Neural progenitor cell (in vitro differentiated cells): ENCODE measurements at regions not wholly inside any gene's neighbourhood (a gene's known extent, or its start where the extent isn't known, plus 50 kb on each side); places are given as distances from the start of the nearest gene placed in this dataset.

Source experiments
- DNase-seq: peaks from one replicate; pipeline ENCODE4 v3.0.0-alpha.2; 2016; ENCODE audit warnings: low spot score
- H2AFZ ChIP-seq: fragments of 200-600 bp; sonication (generic); replicated peaks from 2 replicates; pipeline ENCODE4 v1.6.1; 2016; ENCODE audit warnings: antibody characterized with exemption
- H3F3A ChIP-seq: fragments of 200-600 bp; sonication (generic); 2 replicates; pipeline ENCODE4 v1.6.1; 2016; ENCODE audit warnings: antibody characterized with exemption, low read depth
- H3K27ac ChIP-seq: fragments of 200-600 bp; sonication (generic); 2 replicates; pipeline ENCODE4 v1.5.1; 2016; ENCODE audit warnings: mild to moderate bottlenecking
- H3K27me3 ChIP-seq: fragments of 200-600 bp; sonication (generic); 2 replicates; pipeline ENCODE4 v1.6.1; 2016; ENCODE audit warnings: mild to moderate bottlenecking, moderate library complexity
- H3K36me3 ChIP-seq: fragments of 200-600 bp; sonication (generic); 2 replicates; pipeline ENCODE4 v1.5.1; 2016
- H3K4me1 ChIP-seq: fragments of 200-600 bp; sonication (generic); 2 replicates; pipeline ENCODE4 v1.6.1; 2016; ENCODE audit warnings: mixed run types
- H3K4me2 ChIP-seq: fragments of 200-600 bp; sonication (generic); 2 replicates; pipeline ENCODE4 v1.6.1; 2016
- H3K4me3 ChIP-seq: fragments of 200-600 bp; sonication (generic); 2 replicates; pipeline ENCODE4 v1.5.1; 2016
- H3K79me2 ChIP-seq: fragments of 200-600 bp; sonication (generic); 2 replicates; pipeline ENCODE4 v1.6.1; 2016; ENCODE audit warnings: low read depth
- H3K9ac ChIP-seq: fragments of 200-600 bp; sonication (generic); 2 replicates; pipeline ENCODE4 v1.6.1; 2016
- H3K9me3 ChIP-seq: fragments of 200-600 bp; sonication (generic); 2 replicates; pipeline ENCODE4 v1.5.1; 2016; ENCODE audit warnings: low read depth
- H4K20me1 ChIP-seq: fragments of 200-600 bp; sonication (generic); 2 replicates; pipeline ENCODE4 v1.6.1; 2016; ENCODE audit warnings: low read depth
- H3K27ac Mint-ChIP-seq: 3 replicates; pipeline ENCODE4 v1.8.0; 2021; ENCODE audit warnings: mixed read lengths
- H3K27me3 Mint-ChIP-seq: 2 replicates; pipeline ENCODE4 v1.8.0; 2022; ENCODE audit warnings: low read depth, mild to moderate bottlenecking, inconsistent platforms, moderate library complexity, mixed read lengths; ENCODE audit not compliant: insufficient read depth
- H3K36me3 Mint-ChIP-seq: 3 replicates; pipeline ENCODE4 v1.8.0; 2021; ENCODE audit warnings: mixed read lengths
- H3K4me1 Mint-ChIP-seq: 3 replicates; pipeline ENCODE4 v1.8.0; 2021; ENCODE audit warnings: mixed read lengths
- H3K4me3 Mint-ChIP-seq: 3 replicates; pipeline ENCODE4 v1.8.0; 2021; ENCODE audit warnings: mild to moderate bottlenecking, moderate library complexity, mixed read lengths
- H3K9me3 Mint-ChIP-seq: 3 replicates; pipeline ENCODE4 v1.8.0; 2020; ENCODE audit warnings: mixed read lengths
- EZH2 ChIP-seq: fragments of 200-600 bp; sonication (generic); IDR thresholded peaks from 2 replicates; pipeline ENCODE4 v1.6.1; 2017; ENCODE audit warnings: antibody characterized with exemption, mild to moderate bottlenecking, moderate library complexity
- EZH2phosphoT487 ChIP-seq: fragments of 200-600 bp; sonication (generic); IDR thresholded peaks from 2 replicates; pipeline ENCODE4 v1.6.1; 2017; ENCODE audit warnings: antibody characterized with exemption
- TF ChIP-seq, protein P1 (sequence below): fragments of 200-600 bp; sonication (generic); IDR thresholded peaks from 2 replicates; pipeline ENCODE4 v1.5.1; 2017; ENCODE audit warnings: antibody characterized with exemption, mild to moderate bottlenecking

DNA sequence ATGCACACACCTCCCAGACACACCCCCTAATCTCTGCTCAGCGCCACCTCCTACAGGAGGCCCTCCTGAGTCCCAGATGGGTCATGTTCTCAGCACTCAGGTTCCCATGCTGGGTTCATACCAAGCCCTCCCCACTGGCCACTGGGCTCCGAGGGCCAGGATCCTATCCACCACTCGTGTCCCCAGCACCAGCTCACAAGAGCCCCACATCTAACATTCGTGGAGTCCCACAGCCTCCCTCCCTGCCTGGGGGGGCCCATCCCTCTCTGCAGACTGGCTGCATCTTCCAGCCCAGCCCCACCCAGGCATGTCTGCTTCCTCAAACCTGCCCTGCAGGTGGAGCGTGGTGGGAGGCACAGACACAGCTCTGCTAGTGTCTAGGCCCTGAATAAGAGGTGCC, 227.4 kb downstream of the TUBA3C start:
- DNase-seq = no peak
- no peaks in the 10 kb centered on the region for H3K4me1 ChIP-seq
- no peak overlapping the region for H3K4me3 ChIP-seq
- H3K4me2 ChIP-seq = no peak overlapping the region
- peaks cover 78% of the 10 kb centered on the region for H3K9me3 Mint-ChIP-seq
- H3K79me2 ChIP-seq = no peaks in the 10 kb centered on the region
- no peak overlapping the region for H3K4me3 Mint-ChIP-seq
- H3K36me3 Mint-ChIP-seq = no peaks in the 10 kb centered on the region
- H3K27me3 Mint-ChIP-seq = peaks cover 5% of the 10 kb centered on the region
- no peaks in the 10 kb centered on the region for H3K27me3 ChIP-seq
- TF ChIP-seq EZH2 (no peak), EZH2phosphoT487 (no peak)
- TF ChIP-seq, protein P1, sequence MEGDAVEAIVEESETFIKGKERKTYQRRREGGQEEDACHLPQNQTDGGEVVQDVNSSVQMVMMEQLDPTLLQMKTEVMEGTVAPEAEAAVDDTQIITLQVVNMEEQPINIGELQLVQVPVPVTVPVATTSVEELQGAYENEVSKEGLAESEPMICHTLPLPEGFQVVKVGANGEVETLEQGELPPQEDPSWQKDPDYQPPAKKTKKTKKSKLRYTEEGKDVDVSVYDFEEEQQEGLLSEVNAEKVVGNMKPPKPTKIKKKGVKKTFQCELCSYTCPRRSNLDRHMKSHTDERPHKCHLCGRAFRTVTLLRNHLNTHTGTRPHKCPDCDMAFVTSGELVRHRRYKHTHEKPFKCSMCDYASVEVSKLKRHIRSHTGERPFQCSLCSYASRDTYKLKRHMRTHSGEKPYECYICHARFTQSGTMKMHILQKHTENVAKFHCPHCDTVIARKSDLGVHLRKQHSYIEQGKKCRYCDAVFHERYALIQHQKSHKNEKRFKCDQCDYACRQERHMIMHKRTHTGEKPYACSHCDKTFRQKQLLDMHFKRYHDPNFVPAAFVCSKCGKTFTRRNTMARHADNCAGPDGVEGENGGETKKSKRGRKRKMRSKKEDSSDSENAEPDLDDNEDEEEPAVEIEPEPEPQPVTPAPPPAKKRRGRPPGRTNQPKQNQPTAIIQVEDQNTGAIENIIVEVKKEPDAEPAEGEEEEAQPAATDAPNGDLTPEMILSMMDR = no peak
- H3K9ac ChIP-seq = no peak overlapping the region
- H3K9me3 ChIP-seq = peaks cover 9% of the 10 kb centered on the region
- H3F3A ChIP-seq = no peaks in the 10 kb centered on the region
- no peaks in the 10 kb centered on the region for H3K4me1 Mint-ChIP-seq
- H3K36me3 ChIP-seq = no peaks in the 10 kb centered on the region
- H3K27ac ChIP-seq = no peak overlapping the region
- H4K20me1 ChIP-seq = no peaks in the 10 kb centered on the region
- no peak overlapping the region for H2AFZ ChIP-seq
- no peak overlapping the region for H3K27ac Mint-ChIP-seq

DNA sequence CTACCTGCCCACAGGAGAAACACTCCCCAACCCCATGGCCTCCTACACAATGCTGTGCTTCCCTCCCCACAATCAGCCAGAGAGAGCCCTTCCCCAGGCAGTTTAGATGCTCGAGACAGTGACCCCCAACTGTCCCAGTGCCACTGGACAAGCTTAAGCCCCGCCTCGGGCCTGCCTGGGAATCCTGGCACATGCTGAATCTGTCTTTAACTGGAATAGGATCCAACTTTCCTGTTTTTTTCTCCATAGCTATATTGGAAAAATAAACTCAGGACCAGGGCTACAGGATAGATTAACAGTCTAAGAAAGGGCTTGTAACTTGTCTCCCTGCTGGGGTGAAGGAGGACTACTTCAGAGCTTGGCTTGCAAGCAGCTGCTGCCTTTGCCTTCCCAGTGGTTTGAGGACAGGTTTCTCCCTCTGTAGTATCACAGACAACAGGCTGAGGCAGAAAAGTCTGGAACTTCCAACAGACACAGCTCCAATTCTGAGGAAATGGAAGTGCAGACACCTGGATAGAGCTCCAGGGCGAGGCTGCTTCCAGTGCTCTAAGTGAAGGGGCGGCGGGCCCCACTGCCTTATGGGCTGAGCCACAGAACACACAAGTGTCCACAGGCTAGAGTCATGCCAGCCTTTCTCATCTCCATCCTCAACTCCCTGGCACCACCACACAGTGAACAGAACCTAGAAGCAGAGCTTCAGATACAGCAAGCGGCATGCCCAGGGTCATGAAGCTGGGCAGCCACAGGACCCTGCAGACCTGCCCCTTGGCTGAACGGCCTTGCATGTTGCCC, 228.3 kb downstream of the TUBA3C start:
- Mint-ChIP-seq H3K4me3 (no peak overlapping the region), H3K27me3 (peaks cover 5% of the 10 kb centered on the region), H3K9me3 (peaks cover 77% of the 10 kb centered on the region), H3K36me3 (no peaks in the 10 kb centered on the region), H3K27ac (no peak overlapping the region), H3K4me1 (no peaks in the 10 kb centered on the region)
- H3K4me2 ChIP-seq = no peak overlapping the region
- H3F3A ChIP-seq = no peaks in the 10 kb centered on the region
- no peak overlapping the region for H2AFZ ChIP-seq
- no peak overlapping the region for H3K4me3 ChIP-seq
- no peaks in the 10 kb centered on the region for H3K27me3 ChIP-seq
- no peak overlapping the region for H3K9ac ChIP-seq
- H3K79me2 ChIP-seq = no peaks in the 10 kb centered on the region
- peaks cover 9% of the 10 kb centered on the region for H3K9me3 ChIP-seq
- H3K36me3 ChIP-seq = no peaks in the 10 kb centered on the region
- DNase-seq = no peak
- TF ChIP-seq, protein P1 = no peak
- TF ChIP-seq EZH2 = no peak
- no peak for TF ChIP-seq EZH2phosphoT487
- H3K4me1 ChIP-seq = no peaks in the 10 kb centered on the region
- no peaks in the 10 kb centered on the region for H4K20me1 ChIP-seq
- H3K27ac ChIP-seq = no peak overlapping the region

DNA sequence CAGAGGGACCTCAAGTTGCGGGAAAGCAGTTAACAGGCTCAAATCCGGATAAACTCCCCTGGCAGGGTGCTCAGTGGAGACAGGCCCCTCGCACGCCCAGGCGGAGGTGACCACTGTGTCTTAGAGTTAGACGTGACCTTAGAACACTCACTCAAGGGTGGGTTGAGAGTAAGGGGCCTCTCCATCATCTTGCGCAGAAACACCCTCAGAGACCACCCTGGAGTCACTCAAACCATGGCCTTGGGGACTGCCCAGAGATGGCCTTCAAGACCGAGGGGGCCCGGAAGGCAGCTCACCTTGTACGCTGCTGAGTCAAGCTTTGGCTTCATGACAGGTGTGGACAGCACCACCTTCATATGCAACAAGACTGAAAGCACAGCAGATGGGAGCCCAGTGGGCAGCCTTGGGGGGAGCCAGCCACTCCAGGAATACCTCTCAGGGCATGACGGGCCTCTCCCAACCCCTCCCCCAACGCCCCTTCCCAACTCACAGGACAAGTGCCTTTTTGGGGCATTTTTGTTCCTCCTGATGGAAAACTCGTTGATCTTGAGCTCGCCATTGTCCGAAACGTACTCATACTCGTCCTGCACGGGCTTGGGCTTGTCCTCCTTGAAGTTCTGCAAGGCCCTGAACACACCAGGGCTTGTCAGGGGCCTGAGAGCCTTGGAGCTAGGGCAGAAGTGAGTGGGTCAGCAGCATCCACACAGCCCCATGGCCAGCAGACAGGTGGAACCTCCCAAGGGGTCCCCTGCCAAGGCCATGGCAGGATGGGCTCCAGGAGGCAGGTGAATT, 229.2 kb downstream of the TUBA3C start:
- Histone ChIP-seq H3K4me1 (no peaks in the 10 kb centered on the region), H3K9me3 (peaks cover 9% of the 10 kb centered on the region), H3F3A (no peaks in the 10 kb centered on the region), H3K9ac (no peak overlapping the region), H3K79me2 (no peaks in the 10 kb centered on the region), H3K36me3 (no peaks in the 10 kb centered on the region), H3K4me3 (no peak overlapping the region), H3K27me3 (no peaks in the 10 kb centered on the region), H2AFZ (no peak overlapping the region), H3K4me2 (no peak overlapping the region), H4K20me1 (no peaks in the 10 kb centered on the region), H3K27ac (no peak overlapping the region)
- Mint-ChIP-seq H3K36me3 (no peaks in the 10 kb centered on the region), H3K9me3 (peaks cover 76% of the 10 kb centered on the region), H3K27me3 (peaks cover 8% of the 10 kb centered on the region), H3K4me3 (no peak overlapping the region), H3K27ac (no peak overlapping the region), H3K4me1 (no peaks in the 10 kb centered on the region)
- TF ChIP-seq, protein P1 = no peak
- TF ChIP-seq EZH2phosphoT487 = no peak
- no peak for TF ChIP-seq EZH2
- no peak for DNase-seq
